Spinal cord (tissue), 9 donors: ENCODE measurements at regions not wholly inside any gene's neighbourhood (a gene's known extent, or its start where the extent isn't known, plus 50 kb on each side); places are given as distances from the start of the nearest gene placed in this dataset.
A peak's percentile ranks its signal among the peaks of the same experiment; 100 is the strongest.
"Not testable (repeated sequence)": the region's sequence is repeated elsewhere in the genome, so short reads cannot be mapped to it uniquely, and the experiment has no call there.

Source experiments
- DNase-seq, 6 donors: peaks; one replicate each; pipeline versions ENCODE4 v3.0.0 to v3.0.0-alpha.2; 2013 to 2015; ENCODE audit warnings: low spot score in 6 of 6, low read depth in 4 of 6
- H3K27ac ChIP-seq: one replicate; pipeline ENCODE4 v1.5.1; 2013; ENCODE audit warnings: low read depth, low read length, control low read depth
- H3K27me3 ChIP-seq: one replicate; pipeline ENCODE4 v1.6.1; 2013; ENCODE audit warnings: low read length; ENCODE audit not compliant: control insufficient read depth, insufficient read depth
- H3K36me3 ChIP-seq: one replicate; pipeline ENCODE4 v1.6.1; 2013; ENCODE audit warnings: low read length; ENCODE audit not compliant: control insufficient read depth, insufficient read depth
- H3K4me1 ChIP-seq: one replicate; pipeline ENCODE4 v1.6.1; 2013; ENCODE audit warnings: low read length; ENCODE audit not compliant: control insufficient read depth, insufficient read depth
- H3K4me3 ChIP-seq: one replicate; pipeline ENCODE4 v1.5.1; 2013; ENCODE audit warnings: low read depth, low read length, control low read depth
- H3K9me3 ChIP-seq: one replicate; pipeline ENCODE4 v1.6.1; 2013; ENCODE audit warnings: low read length; ENCODE audit not compliant: control insufficient read depth, insufficient read depth
- WGBS: methylation state at CpG from one replicate; pipeline ENCODE4 v1.1.5; 2013; ENCODE audit warnings: missing lambda C conversion rate; ENCODE audit not compliant: insufficient coverage; 5-methylcytosine and 5-hydroxymethylcytosine counted together
- donor health status: healthy.

DNA sequence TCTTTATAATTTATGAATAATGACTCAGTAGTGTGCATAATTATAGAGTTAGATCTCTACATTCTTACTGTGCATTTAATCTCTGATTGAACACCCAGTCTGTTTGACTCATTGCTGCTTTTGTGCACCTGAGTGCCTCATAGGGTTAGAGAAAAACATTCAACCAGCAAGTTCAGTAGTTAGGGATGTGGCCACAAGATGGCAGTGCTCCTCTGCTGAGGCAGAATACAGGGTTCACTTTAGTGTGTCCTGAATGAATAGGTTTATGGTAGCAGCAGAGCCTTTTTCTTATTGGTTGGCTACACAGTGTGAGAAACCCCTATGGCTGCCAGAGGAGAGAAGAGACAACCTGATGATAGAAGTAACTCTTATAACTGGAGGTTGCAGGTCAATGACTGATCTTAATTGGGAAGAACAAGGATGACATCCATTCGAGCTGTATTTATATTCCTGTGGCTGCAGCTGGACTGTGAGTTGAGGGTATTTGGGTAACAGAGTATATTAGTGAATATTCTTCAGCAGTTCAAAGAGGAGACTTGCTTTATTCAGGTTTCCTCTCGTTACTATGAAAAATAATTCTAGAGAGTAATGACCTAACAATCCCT, 194.9 kb upstream of the OR4E1 start:
- Histone ChIP-seq H3K4me1 (no peaks in the 10 kb centered on the region), H3K27ac (no peak overlapping the region), H3K27me3 (no peaks in the 10 kb centered on the region), H3K36me3 (no peaks in the 10 kb centered on the region), H3K9me3 (no peaks in the 10 kb centered on the region), H3K4me3 (no peak overlapping the region)
- DNase-seq, result peak in 4 of 6 donors; percentile 2 to 69 (median 24)
- WGBS, result no CpG with 5 or more reads among the region's 2 CpGs

DNA sequence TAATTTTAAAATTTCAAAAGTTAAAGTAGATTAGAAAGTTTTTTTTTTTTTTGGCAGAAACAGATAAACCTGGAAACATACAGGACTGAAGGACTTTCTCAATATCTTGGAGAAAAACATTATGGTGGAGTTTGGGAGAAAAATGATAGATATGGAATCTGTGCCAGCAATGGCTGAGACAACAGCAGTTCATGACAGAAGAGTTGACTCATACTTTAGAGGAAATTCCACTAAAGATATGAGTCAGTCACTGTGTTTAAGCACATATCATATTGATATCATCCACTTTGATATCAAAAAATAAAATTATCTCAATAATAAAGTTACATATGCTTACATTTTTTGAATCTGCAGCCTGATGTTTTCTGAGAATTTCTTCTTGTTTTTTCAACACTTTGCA, 193.9 kb upstream of the OR4E1 start:
- Histone ChIP-seq H3K4me3 (no peak overlapping the region), H3K27ac (no peak overlapping the region), H3K9me3 (no peaks in the 10 kb centered on the region), H3K27me3 (no peaks in the 10 kb centered on the region), H3K4me1 (no peaks in the 10 kb centered on the region), H3K36me3 (no peaks in the 10 kb centered on the region)
- no peak for DNase-seq

GRCh38 chr14:21866479-21866878, 192.9 kb upstream of the OR4E1 start:
- no peak for DNase-seq
- no peak overlapping the region for H3K27ac ChIP-seq
- H3K36me3 ChIP-seq, result no peaks in the 10 kb centered on the region
- H3K4me1 ChIP-seq, result no peaks in the 10 kb centered on the region
- no peaks in the 10 kb centered on the region for H3K27me3 ChIP-seq
- H3K4me3 ChIP-seq, result no peak overlapping the region
- H3K9me3 ChIP-seq, result no peaks in the 10 kb centered on the region

DNA sequence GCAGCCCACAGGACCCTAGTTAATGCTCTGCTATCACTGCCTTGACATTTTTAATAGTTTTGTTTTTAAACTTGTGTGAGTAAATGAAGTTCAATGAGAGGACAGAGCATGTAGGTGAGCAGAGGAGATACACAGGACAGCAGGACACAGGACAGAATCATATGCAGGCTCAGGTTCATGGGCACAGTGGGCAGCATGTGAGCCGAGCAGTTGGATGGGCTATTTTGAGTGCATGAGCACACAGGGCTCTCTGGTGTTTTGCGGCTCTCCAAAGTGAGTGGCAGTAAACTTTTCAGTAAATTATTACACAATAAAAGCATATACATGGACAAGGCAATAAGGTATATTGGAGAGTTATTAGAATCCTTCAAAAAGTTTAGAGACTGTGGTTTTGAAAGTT, 189.7 kb upstream of the OR4E1 start:
- H3K9me3 ChIP-seq, result no peaks in the 10 kb centered on the region
- H3K27ac ChIP-seq, result no peak overlapping the region
- H3K27me3 ChIP-seq, result no peaks in the 10 kb centered on the region
- no peak for DNase-seq
- H3K36me3 ChIP-seq, result no peaks in the 10 kb centered on the region
- H3K4me1 ChIP-seq, result no peaks in the 10 kb centered on the region
- H3K4me3 ChIP-seq, result no peak overlapping the region
- WGBS, result 43% methylated on average over 1 of the region's 2 CpGs

- 87% methylated on average over 2 of the region's 4 CpGs for WGBS
- Histone ChIP-seq H3K27ac (no peak overlapping the region), H3K9me3 (no peaks in the 10 kb centered on the region)
Observed at GRCh38 chr14:21861153-21861552, 187.5 kb upstream of the OR4E1 start.

GRCh38 chr14:21860172-21860571, 186.6 kb upstream of the OR4E1 start:
- Histone ChIP-seq H3K27me3 (no peaks in the 10 kb centered on the region), H3K4me3 (no peak overlapping the region), H3K9me3 (no peaks in the 10 kb centered on the region), H3K36me3 (no peaks in the 10 kb centered on the region), H3K4me1 (no peaks in the 10 kb centered on the region), H3K27ac (no peak overlapping the region)
- WGBS, result 38% methylated on average over 1 of the region's 3 CpGs
- DNase-seq, result no peak

More at GRCh38 chr14:21861153-21861552, 187.5 kb upstream of the OR4E1 start:
- H3K36me3 ChIP-seq, result no peaks in the 10 kb centered on the region
- no peaks in the 10 kb centered on the region for H3K27me3 ChIP-seq
- H3K4me1 ChIP-seq, result no peaks in the 10 kb centered on the region
- DNase-seq, result no peak
- H3K4me3 ChIP-seq, result no peak overlapping the region

GRCh38 chr14:21852775-21853174, 179.2 kb upstream of the OR4E1 start:
- Histone ChIP-seq H3K4me1 (no peaks in the 10 kb centered on the region), H3K9me3 (no peaks in the 10 kb centered on the region), H3K36me3 (no peaks in the 10 kb centered on the region), H3K4me3 (no peak overlapping the region), H3K27me3 (no peaks in the 10 kb centered on the region), H3K27ac (no peak overlapping the region)
- 100% methylated on average over 3 of the region's 3 CpGs for WGBS
- DNase-seq, result no peak

DNA sequence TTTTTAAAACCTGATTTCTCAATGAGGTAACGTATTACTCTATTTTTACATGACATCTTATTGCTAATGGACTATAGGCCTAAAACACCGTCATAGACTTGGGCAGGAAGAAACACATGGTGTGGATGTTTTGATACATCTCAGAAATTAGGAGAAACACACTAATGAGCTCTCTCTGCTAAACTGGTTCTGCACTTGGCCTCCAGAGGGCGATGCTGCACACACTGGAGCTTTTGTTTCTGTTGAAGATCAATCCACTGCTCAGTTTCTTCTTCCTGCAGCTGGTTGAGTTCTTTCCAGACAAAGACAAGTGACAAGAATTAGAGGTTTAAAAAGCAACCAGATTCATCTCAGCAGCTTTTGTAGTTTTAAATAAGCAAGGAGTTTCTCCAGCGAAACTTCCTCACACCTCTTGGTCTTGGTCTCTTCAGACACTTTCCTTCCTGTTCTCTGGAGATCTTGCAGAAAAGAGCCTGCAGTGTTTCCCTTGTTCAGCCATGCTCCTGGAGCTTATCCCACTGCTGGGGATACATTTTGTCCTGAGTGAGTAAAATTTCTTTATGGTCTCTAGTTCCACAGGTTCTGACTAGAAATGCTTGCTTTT, 178.5 kb upstream of the OR4E1 start:
- Histone ChIP-seq H3K36me3 (no peaks in the 10 kb centered on the region), H3K4me3 (no peak overlapping the region), H3K9me3 (no peaks in the 10 kb centered on the region), H3K27ac (no peak overlapping the region), H3K4me1 (no peaks in the 10 kb centered on the region), H3K27me3 (no peaks in the 10 kb centered on the region)
- WGBS, result no CpG with 5 or more reads among the region's 4 CpGs
- peak in 3 of 6 donors; percentile 11 to 45 (median 23) for DNase-seq

- not testable (repeated sequence) for DNase-seq, H3K4me3 ChIP-seq, H3K9me3 ChIP-seq, H3K4me1 ChIP-seq, H3K27me3 ChIP-seq, H3K27ac ChIP-seq, H3K36me3 ChIP-seq
- 73% methylated on average over 3 of the region's 11 CpGs for WGBS
Observed at GRCh38 chr14:21846902-21847301, 173.3 kb upstream of the OR4E1 start.

GRCh38 chr14:21846227-21846885, 172.7 kb upstream of the OR4E1 start:
- H3K4me1 ChIP-seq, result no peaks in the 10 kb centered on the region
- no peaks in the 10 kb centered on the region for H3K9me3 ChIP-seq
- H3K4me3 ChIP-seq, result no peak overlapping the region
- no peak overlapping the region for H3K27ac ChIP-seq
- WGBS, result 0% methylated on average over 1 of the region's 13 CpGs
- H3K27me3 ChIP-seq, result no peaks in the 10 kb centered on the region
- H3K36me3 ChIP-seq, result no peaks in the 10 kb centered on the region
- DNase-seq, result no peak
